ENCODE measurements at regions not wholly inside any gene's neighbourhood (a gene's known extent, or its start where the extent isn't known, plus 50 kb on each side); places are given as distances from the start of the nearest gene placed in this dataset.

DNA sequence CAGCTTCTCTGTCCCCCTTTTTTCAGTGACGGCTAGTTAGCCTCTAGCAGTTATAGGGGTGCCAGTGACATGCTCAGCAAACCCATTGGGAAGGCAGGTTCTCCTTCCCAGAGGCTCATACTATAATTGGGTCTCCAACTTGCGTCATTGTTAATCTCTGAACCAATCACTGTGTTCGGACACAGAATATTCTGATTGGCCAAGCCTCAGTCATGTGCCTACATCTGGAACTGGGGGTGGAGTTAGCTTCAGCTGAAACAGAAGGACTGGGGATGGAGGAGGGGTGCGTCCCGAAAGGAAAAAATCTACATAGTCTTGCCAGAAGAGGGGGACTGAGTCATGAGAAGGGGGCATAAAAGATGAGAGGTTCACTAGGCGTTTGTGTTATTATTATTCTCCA is 165.6 kb downstream of the SUDS3 start:
- TF ChIP-seq, protein P1, sequence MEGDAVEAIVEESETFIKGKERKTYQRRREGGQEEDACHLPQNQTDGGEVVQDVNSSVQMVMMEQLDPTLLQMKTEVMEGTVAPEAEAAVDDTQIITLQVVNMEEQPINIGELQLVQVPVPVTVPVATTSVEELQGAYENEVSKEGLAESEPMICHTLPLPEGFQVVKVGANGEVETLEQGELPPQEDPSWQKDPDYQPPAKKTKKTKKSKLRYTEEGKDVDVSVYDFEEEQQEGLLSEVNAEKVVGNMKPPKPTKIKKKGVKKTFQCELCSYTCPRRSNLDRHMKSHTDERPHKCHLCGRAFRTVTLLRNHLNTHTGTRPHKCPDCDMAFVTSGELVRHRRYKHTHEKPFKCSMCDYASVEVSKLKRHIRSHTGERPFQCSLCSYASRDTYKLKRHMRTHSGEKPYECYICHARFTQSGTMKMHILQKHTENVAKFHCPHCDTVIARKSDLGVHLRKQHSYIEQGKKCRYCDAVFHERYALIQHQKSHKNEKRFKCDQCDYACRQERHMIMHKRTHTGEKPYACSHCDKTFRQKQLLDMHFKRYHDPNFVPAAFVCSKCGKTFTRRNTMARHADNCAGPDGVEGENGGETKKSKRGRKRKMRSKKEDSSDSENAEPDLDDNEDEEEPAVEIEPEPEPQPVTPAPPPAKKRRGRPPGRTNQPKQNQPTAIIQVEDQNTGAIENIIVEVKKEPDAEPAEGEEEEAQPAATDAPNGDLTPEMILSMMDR (IDR thresholded peaks at IDR 0.05), result no peak
- TF ChIP-seq POLR2A (IDR thresholded peaks at IDR 0.05), result no peak

Measured in thyroid gland (tissue), 4 donors.